MM.1S (cell line): ENCODE measurements at regions not wholly inside any gene's neighbourhood (a gene's known extent, or its start where the extent isn't known, plus 50 kb on each side); places are given as distances from the start of the nearest gene placed in this dataset.

Experiments used
- EZH2 ChIP-seq: fragments of 300-600 bp; sonication (generic); optimal IDR thresholded peaks from 2 replicates; pipeline ENCODE3; 2017; ENCODE audit warnings: low read depth, mild to moderate bottlenecking, antibody characterized with exemption, low read length, mixed read lengths
- TF ChIP-seq, protein P1 (sequence below): fragments of 300-600 bp; sonication (generic); IDR thresholded peaks from 2 replicates; pipeline ENCODE4 v1.5.1; 2016; ENCODE audit warnings: antibody characterized with exemption, low read length, mixed read lengths

DNA sequence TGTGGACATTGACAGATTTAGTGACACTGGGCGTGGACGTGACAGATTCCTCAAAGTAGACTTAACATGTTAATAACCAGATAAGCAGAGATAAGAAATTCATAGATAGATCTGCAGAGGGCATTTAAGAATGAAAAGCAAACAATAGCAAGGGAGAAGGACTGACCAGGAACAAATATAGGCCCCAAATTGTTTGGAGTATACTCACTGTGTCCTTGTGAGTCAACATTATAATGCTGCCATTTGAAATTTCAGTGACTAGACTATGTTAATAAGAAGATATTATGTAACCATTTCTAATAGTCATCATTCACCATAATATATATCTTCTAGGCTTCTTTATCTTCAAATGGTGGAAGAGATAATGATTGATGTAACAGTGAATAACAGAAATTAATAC is 78.1 kb upstream of the SLC38A11 start:
- TF ChIP-seq, protein P1, sequence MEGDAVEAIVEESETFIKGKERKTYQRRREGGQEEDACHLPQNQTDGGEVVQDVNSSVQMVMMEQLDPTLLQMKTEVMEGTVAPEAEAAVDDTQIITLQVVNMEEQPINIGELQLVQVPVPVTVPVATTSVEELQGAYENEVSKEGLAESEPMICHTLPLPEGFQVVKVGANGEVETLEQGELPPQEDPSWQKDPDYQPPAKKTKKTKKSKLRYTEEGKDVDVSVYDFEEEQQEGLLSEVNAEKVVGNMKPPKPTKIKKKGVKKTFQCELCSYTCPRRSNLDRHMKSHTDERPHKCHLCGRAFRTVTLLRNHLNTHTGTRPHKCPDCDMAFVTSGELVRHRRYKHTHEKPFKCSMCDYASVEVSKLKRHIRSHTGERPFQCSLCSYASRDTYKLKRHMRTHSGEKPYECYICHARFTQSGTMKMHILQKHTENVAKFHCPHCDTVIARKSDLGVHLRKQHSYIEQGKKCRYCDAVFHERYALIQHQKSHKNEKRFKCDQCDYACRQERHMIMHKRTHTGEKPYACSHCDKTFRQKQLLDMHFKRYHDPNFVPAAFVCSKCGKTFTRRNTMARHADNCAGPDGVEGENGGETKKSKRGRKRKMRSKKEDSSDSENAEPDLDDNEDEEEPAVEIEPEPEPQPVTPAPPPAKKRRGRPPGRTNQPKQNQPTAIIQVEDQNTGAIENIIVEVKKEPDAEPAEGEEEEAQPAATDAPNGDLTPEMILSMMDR: no peak
- TF ChIP-seq EZH2: no peak
